Body of pancreas (tissue), 4 donors: ENCODE measurements at regions not wholly inside any gene's neighbourhood (a gene's known extent, or its start where the extent isn't known, plus 50 kb on each side); places are given as distances from the start of the nearest gene placed in this dataset.

Experiments used
- ATAC-seq: fragments of 150-250 bp; one replicate; pipeline ENCODE4 v1.9.1; 2016
- DNase-seq, 4 donors: peaks; one replicate each; pipeline ENCODE4 v3.0.0-alpha.2; 2019
- H3K27ac ChIP-seq, 4 donors: fragments of 200-600 bp; sonication (generic); 1 replicate in 3 of 4; 2 replicates in 1 of 4; pipeline versions ENCODE4 v1.5.1 to v1.6.1; 2016 to 2019; ENCODE audit warnings: mild to moderate bottlenecking in 1 of 4, mixed read lengths in 1 of 4, moderate library complexity in 1 of 4
- H3K27me3 ChIP-seq, 2 donors: fragments of 200-600 bp; sonication (generic); one replicate each; pipeline ENCODE4 v1.6.0; 2016; ENCODE audit warnings: mild to moderate bottlenecking in 1 of 2
- H3K36me3 ChIP-seq, 2 donors: fragments of 200-600 bp; sonication (generic); replicated peaks in 1 of 2; 2 replicates each; pipeline ENCODE4 v1.5.1; 2016; ENCODE audit warnings: low read depth in 2 of 2; ENCODE audit not compliant: insufficient read depth in 1 of 2
- H3K4me1 ChIP-seq: fragments of 200-600 bp; sonication (generic); one replicate; pipeline ENCODE4 v1.6.0; 2016
- H3K4me3 ChIP-seq, 2 donors: fragments of 200-600 bp; sonication (generic); 1 replicate in 1 of 2; 2 replicates in 1 of 2; pipeline ENCODE4 v1.5.1; 2016 to 2019
- H3K9me3 ChIP-seq, 3 donors: fragments of 200-600 bp; sonication (generic); 1 replicate in 2 of 3; 2 replicates in 1 of 3; pipeline ENCODE4 v1.5.1; 2016
- CTCF ChIP-seq, 7 experiments: fragments of 450-650 bp in 4 of 7; fragments of 200-600 bp in 3 of 7; sonication (generic) in 3 of 7; IDR thresholded peaks; one replicate each; pipeline ENCODE4 v1.5.1; 2016 to 2019; ENCODE audit warnings: antibody characterized with exemption in 7 of 7
- POLR2A ChIP-seq, 3 donors: fragments of 450-650 bp; IDR thresholded peaks; one replicate each; pipeline ENCODE4 v1.6.1; 2016; ENCODE audit warnings: antibody characterized with exemption in 3 of 3, mild to moderate bottlenecking in 2 of 3
- WGBS, 2 donors: methylation state at CpG; one replicate each; pipeline ENCODE4 v1.1.5; 2017; 5-methylcytosine and 5-hydroxymethylcytosine counted together
- intact Hi-C: fragments of 100-400 bp; cut with DNase I; formaldehyde crosslinking; loops from one replicate; pipeline ENCODE4 v1.15.1; 2023

- H3K9me3 ChIP-seq = no peaks in the 10 kb centered on the region
- ATAC-seq = no peak
- peak overlapping the region in 1 of 4 donors; percentile 38 for H3K27ac ChIP-seq
- no peak for TF ChIP-seq CTCF (IDR thresholded peaks at IDR 0.05)
- no peak for TF ChIP-seq POLR2A (IDR thresholded peaks at IDR 0.05)
- no peaks in the 10 kb centered on the region for H3K36me3 ChIP-seq
- H3K4me1 ChIP-seq = no peaks in the 10 kb centered on the region
- no peak for DNase-seq
- intact Hi-C loops = no loop called here
- 20 to 22% methylated on average over 3 of the region's 3 CpGs for WGBS, 2 donors
- no peaks in the 10 kb centered on the region for H3K27me3 ChIP-seq
- H3K4me3 ChIP-seq = no peak overlapping the region
Observed at GRCh38 chr21:16579538-16579937, 849.8 kb downstream of the USP25 start.

- TF ChIP-seq POLR2A (IDR thresholded peaks at IDR 0.05) = no peak
- TF ChIP-seq CTCF (IDR thresholded peaks at IDR 0.05) = no peak
- ATAC-seq (no peak), DNase-seq (no peak)
- H3K4me1 ChIP-seq = no peaks in the 10 kb centered on the region
- no peaks in the 10 kb centered on the region for H3K9me3 ChIP-seq
- 83 to 96% methylated on average over 2 of the region's 2 CpGs for WGBS, 2 donors
- intact Hi-C loops = no loop called here
- no peak overlapping the region for H3K4me3 ChIP-seq
- H3K36me3 ChIP-seq = no peaks in the 10 kb centered on the region
- no peaks in the 10 kb centered on the region for H3K27me3 ChIP-seq
- no peak overlapping the region for H3K27ac ChIP-seq
Observed at GRCh38 chr21:16580661-16581060, 850.9 kb downstream of the USP25 start.

GRCh38 chr21:16583556-16583955, 853.8 kb downstream of the USP25 start:
- 93 to 94% methylated on average over 1 of the region's 1 CpG for WGBS, 2 donors
- H3K9me3 ChIP-seq = no peaks in the 10 kb centered on the region

GRCh38 chr21:16584756-16585155, 855.0 kb downstream of the USP25 start:
- ATAC-seq = no peak
- peaks cover 15% of the 10 kb centered on the region for H3K4me1 ChIP-seq
- H3K4me3 ChIP-seq = no peak overlapping the region
- TF ChIP-seq CTCF (IDR thresholded peaks at IDR 0.05) = no peak
- TF ChIP-seq POLR2A (IDR thresholded peaks at IDR 0.05) = no peak
- WGBS, 2 donors = 67 to 73% methylated on average over 1 of the region's 1 CpG
- no peaks in the 10 kb centered on the region for H3K9me3 ChIP-seq
- DNase-seq = no peak
- intact Hi-C loops = no loop called here
- no peak overlapping the region for H3K27ac ChIP-seq
- no peaks in the 10 kb centered on the region for H3K27me3 ChIP-seq
- H3K36me3 ChIP-seq = no peaks in the 10 kb centered on the region

More at GRCh38 chr21:16583556-16583955, 853.8 kb downstream of the USP25 start:
- ATAC-seq (no peak), DNase-seq (no peak)
- H3K27ac ChIP-seq = no peak overlapping the region
- H3K4me3 ChIP-seq = no peak overlapping the region
- intact Hi-C loops = no loop called here
- H3K4me1 ChIP-seq = peaks cover 15% of the 10 kb centered on the region
- TF ChIP-seq CTCF (IDR thresholded peaks at IDR 0.05) (no peak), POLR2A (IDR thresholded peaks at IDR 0.05) (no peak)
- H3K27me3 ChIP-seq = no peaks in the 10 kb centered on the region
- no peaks in the 10 kb centered on the region for H3K36me3 ChIP-seq

GRCh38 chr21:16585896-16586295, 856.1 kb downstream of the USP25 start:
- TF ChIP-seq CTCF (IDR thresholded peaks at IDR 0.05) = no peak
- TF ChIP-seq POLR2A (IDR thresholded peaks at IDR 0.05) = no peak
- Histone ChIP-seq H3K4me1 (peaks cover 15% of the 10 kb centered on the region), H3K27ac (no peak overlapping the region), H3K9me3 (no peaks in the 10 kb centered on the region), H3K36me3 (no peaks in the 10 kb centered on the region), H3K4me3 (no peak overlapping the region), H3K27me3 (no peaks in the 10 kb centered on the region)
- ATAC-seq (no peak), DNase-seq (no peak)
- WGBS, 2 donors = 85 to 89% methylated on average over 3 of the region's 3 CpGs
- intact Hi-C loops = no loop called here
